ENCODE measurements at regions not wholly inside any gene's neighbourhood (a gene's known extent, or its start where the extent isn't known, plus 50 kb on each side); places are given as distances from the start of the nearest gene placed in this dataset.

GRCh38 chr9:118023644-118024043, 319.4 kb downstream of the TLR4 start:
- TF ChIP-seq TAF1 (IDR thresholded peaks at IDR 0.05; ENCODE audit: borderline replicate concordance, insufficient read depth, low read length) = no peak
- TF ChIP-seq SIN3A (IDR thresholded peaks at IDR 0.05; ENCODE audit: borderline replicate concordance, insufficient read depth, low read length) = no peak
- TF ChIP-seq FOXP2 (optimal IDR thresholded peaks at IDR 0.05; ENCODE audit: borderline replicate concordance, extremely low read depth, extremely low read length, insufficient read depth) = no peak
- TF ChIP-seq POLR2AphosphoS5 (IDR thresholded peaks at IDR 0.05; ENCODE audit: low read depth, low read length) = no peak
- TF ChIP-seq, protein P1, sequence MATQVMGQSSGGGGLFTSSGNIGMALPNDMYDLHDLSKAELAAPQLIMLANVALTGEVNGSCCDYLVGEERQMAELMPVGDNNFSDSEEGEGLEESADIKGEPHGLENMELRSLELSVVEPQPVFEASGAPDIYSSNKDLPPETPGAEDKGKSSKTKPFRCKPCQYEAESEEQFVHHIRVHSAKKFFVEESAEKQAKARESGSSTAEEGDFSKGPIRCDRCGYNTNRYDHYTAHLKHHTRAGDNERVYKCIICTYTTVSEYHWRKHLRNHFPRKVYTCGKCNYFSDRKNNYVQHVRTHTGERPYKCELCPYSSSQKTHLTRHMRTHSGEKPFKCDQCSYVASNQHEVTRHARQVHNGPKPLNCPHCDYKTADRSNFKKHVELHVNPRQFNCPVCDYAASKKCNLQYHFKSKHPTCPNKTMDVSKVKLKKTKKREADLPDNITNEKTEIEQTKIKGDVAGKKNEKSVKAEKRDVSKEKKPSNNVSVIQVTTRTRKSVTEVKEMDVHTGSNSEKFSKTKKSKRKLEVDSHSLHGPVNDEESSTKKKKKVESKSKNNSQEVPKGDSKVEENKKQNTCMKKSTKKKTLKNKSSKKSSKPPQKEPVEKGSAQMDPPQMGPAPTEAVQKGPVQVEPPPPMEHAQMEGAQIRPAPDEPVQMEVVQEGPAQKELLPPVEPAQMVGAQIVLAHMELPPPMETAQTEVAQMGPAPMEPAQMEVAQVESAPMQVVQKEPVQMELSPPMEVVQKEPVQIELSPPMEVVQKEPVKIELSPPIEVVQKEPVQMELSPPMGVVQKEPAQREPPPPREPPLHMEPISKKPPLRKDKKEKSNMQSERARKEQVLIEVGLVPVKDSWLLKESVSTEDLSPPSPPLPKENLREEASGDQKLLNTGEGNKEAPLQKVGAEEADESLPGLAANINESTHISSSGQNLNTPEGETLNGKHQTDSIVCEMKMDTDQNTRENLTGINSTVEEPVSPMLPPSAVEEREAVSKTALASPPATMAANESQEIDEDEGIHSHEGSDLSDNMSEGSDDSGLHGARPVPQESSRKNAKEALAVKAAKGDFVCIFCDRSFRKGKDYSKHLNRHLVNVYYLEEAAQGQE (IDR thresholded peaks at IDR 0.05; ENCODE audit: insufficient read depth in 1 of 2, low read depth in 2 of 2, low read length in 2 of 2) = no peak

- TF ChIP-seq TAF1 (IDR thresholded peaks at IDR 0.05; ENCODE audit: borderline replicate concordance, insufficient read depth, low read length) (no peak), SIN3A (IDR thresholded peaks at IDR 0.05; ENCODE audit: borderline replicate concordance, insufficient read depth, low read length) (no peak)
Observed at GRCh38 chr9:118028225-118028624, 324.0 kb downstream of the TLR4 start.

DNA sequence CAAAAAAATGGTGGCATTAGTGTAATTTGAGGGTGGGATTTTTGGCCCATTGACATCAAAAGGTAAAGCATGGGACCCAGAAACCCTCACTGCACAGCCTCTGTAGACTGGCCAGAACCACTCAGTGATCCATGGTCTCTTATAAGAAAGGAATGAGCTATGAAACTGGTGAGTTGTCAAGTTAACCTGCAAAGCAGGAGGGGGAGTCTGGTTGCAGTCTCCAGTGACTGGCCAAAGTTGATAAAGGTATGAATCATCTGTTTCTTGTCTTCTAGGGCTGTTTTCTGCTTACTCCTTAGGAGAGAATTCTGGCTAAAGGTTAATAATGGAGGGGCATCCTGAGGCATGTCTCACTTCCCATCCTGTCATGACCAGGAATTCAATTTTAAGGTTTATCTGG, 325.2 kb downstream of the TLR4 start:
- TF ChIP-seq, protein P1 (IDR thresholded peaks at IDR 0.05; ENCODE audit: insufficient read depth in 1 of 2, low read depth in 2 of 2, low read length in 2 of 2) = no peak
- no peak for TF ChIP-seq SIN3A (IDR thresholded peaks at IDR 0.05; ENCODE audit: borderline replicate concordance, insufficient read depth, low read length)
- TF ChIP-seq POLR2AphosphoS5 (IDR thresholded peaks at IDR 0.05; ENCODE audit: low read depth, low read length) = no peak
- TF ChIP-seq FOXP2 (optimal IDR thresholded peaks at IDR 0.05; ENCODE audit: borderline replicate concordance, extremely low read depth, extremely low read length, insufficient read depth) = no peak
- TF ChIP-seq TAF1 (IDR thresholded peaks at IDR 0.05; ENCODE audit: borderline replicate concordance, insufficient read depth, low read length) = no peak

- TF ChIP-seq POLR2AphosphoS5 (IDR thresholded peaks at IDR 0.05; ENCODE audit: low read depth, low read length) = no peak
- no peak for TF ChIP-seq FOXP2 (optimal IDR thresholded peaks at IDR 0.05; ENCODE audit: borderline replicate concordance, extremely low read depth, extremely low read length, insufficient read depth)
- TF ChIP-seq SIN3A (IDR thresholded peaks at IDR 0.05; ENCODE audit: borderline replicate concordance, insufficient read depth, low read length) = no peak
- TF ChIP-seq, protein P1 (IDR thresholded peaks at IDR 0.05; ENCODE audit: insufficient read depth in 1 of 2, low read depth in 2 of 2, low read length in 2 of 2) = no peak
- TF ChIP-seq TAF1 (IDR thresholded peaks at IDR 0.05; ENCODE audit: borderline replicate concordance, insufficient read depth, low read length) = no peak
Observed at GRCh38 chr9:118034701-118035100, 330.5 kb downstream of the TLR4 start.

DNA sequence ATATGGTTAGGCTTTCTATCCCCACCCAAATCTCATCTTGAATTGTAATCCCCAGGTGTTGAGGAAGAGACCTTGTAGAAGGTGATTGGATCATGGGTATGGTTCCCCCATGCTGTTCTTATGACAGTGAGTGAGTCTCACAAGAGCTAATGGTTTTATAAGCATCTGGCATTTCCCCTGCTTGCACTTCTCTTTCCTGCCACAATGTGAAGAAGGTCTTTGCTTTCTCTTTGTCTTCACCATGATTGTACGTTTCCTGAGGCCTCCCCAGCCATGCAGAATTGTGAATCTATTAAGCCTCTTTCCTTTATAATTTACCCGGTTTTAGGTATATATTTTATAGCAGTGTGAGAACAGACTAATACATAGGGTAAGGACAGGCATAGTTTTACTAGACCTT, 334.5 kb downstream of the TLR4 start:
- TF ChIP-seq, protein P1 (IDR thresholded peaks at IDR 0.05; ENCODE audit: insufficient read depth in 1 of 2, low read depth in 2 of 2, low read length in 2 of 2) = no peak
- TF ChIP-seq POLR2AphosphoS5 (IDR thresholded peaks at IDR 0.05; ENCODE audit: low read depth, low read length) (no peak), TAF1 (IDR thresholded peaks at IDR 0.05; ENCODE audit: borderline replicate concordance, insufficient read depth, low read length) (no peak), SIN3A (IDR thresholded peaks at IDR 0.05; ENCODE audit: borderline replicate concordance, insufficient read depth, low read length) (no peak), FOXP2 (optimal IDR thresholded peaks at IDR 0.05; ENCODE audit: borderline replicate concordance, extremely low read depth, extremely low read length, insufficient read depth) (no peak)
